ENCODE measurements at regions not wholly inside any gene's neighbourhood (a gene's known extent, or its start where the extent isn't known, plus 50 kb on each side); places are given as distances from the start of the nearest gene placed in this dataset.

GRCh38 chr18:10148189-10148929, 234.5 kb downstream of the VAPA start:
- TF ChIP-seq CTCF (optimal IDR thresholded peaks at IDR 0.05 in 1 of 3, IDR thresholded peaks at IDR 0.05 in 1 of 3, conservative IDR thresholded peaks at IDR 0.05 in 1 of 3; ENCODE audit: extremely low read depth in 1 of 3, insufficient read depth in 2 of 3, low read length in 3 of 3) (no peak), EZH2 (IDR thresholded peaks at IDR 0.05; ENCODE audit: low read length) (no peak)

Data from keratinocyte (primary cell).